ENCODE measurements at regions not wholly inside any gene's neighbourhood (a gene's known extent, or its start where the extent isn't known, plus 50 kb on each side); places are given as distances from the start of the nearest gene placed in this dataset.

DNA sequence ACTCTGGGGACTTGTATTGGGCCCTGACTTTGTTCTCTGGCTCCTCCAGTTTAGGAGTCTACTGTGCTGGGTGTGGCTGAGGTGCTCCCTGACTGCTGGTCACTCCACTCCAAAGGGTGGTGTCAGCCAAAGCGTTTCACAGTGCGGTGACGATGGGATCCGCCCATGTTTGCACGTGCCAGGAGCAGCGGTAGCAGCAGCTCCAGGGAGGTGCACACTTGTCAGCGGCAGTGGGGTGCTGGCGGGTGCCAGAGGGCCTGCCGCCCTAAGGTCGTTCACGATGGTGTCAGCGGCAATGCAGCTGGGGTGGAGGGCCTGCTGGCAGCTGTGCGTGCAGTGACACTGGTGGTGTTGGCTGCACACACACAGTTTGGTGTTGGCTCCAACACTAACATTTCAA lies 268.5 kb upstream of the AKR1E2 start:
- no peak overlapping the region for H3K4me3 Mint-ChIP-seq
- H3K4me1 Mint-ChIP-seq, result no peaks in the 10 kb centered on the region
- POLR2A ChIA-PET, result no interaction called here
- ATAC-seq, result no peak
- H3K27ac Mint-ChIP-seq, result no peak overlapping the region
- peaks cover 0 to 7% (median 2%) of the 10 kb centered on the region in 5 donors for H3K27me3 Mint-ChIP-seq
- DNase-seq, result no peak
- peaks cover 0 to 9% (median 1%) of the 10 kb centered on the region in 3 donors for H3K36me3 Mint-ChIP-seq
- peaks cover 0 to 18% (median 5%) of the 10 kb centered on the region in 9 donors for H3K9me3 Mint-ChIP-seq

- peaks cover 0 to 4% (median 0%) of the 10 kb centered on the region in 5 donors for H3K27me3 Mint-ChIP-seq
- peaks cover 0 to 9% (median 1%) of the 10 kb centered on the region in 3 donors for H3K36me3 Mint-ChIP-seq
- POLR2A ChIA-PET, result no interaction called here
- ATAC-seq, result no peak
- H3K4me3 Mint-ChIP-seq, result no peak overlapping the region
- no peak overlapping the region for H3K27ac Mint-ChIP-seq
- peaks cover 0 to 13% (median 4%) of the 10 kb centered on the region in 9 donors for H3K9me3 Mint-ChIP-seq
- no peak for DNase-seq
- H3K4me1 Mint-ChIP-seq, result no peaks in the 10 kb centered on the region
Measured at GRCh38 chr10:4556527-4556926, 269.5 kb upstream of the AKR1E2 start.

DNA sequence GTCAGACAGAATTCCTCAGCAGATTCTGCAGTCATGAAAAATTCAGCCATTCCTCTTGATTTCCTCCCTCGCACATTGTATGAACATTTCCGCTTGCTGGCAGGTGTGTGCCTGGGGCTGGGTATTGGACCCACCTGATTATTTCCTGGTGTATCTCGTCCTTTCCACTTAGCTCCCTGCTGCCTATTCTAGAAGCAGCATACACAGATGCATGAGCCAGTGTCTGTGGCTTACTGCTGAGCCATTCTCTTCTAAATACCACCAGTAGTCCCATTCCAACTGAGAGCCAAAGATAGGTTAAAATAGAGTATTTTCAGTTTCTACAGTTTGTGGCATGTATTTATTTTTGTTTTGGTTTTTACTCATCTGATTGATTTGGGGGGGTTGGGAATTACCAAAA lies 270.1 kb upstream of the AKR1E2 start:
- no peak overlapping the region for H3K27ac Mint-ChIP-seq
- no peaks in the 10 kb centered on the region for H3K4me1 Mint-ChIP-seq
- no peak overlapping the region for H3K4me3 Mint-ChIP-seq
- POLR2A ChIA-PET, result no interaction called here
- peaks cover 0 to 4% (median 0%) of the 10 kb centered on the region in 5 donors for H3K27me3 Mint-ChIP-seq
- H3K9me3 Mint-ChIP-seq, result peaks cover 0 to 9% (median 4%) of the 10 kb centered on the region in 9 donors
- peaks cover 0 to 7% (median 1%) of the 10 kb centered on the region in 3 donors for H3K36me3 Mint-ChIP-seq
- ATAC-seq (no peak), DNase-seq (no peak)

- Mint-ChIP-seq H3K9me3 (no peaks in the 10 kb centered on the region), H3K36me3 (no peaks in the 10 kb centered on the region), H3K27me3 (peaks cover 14 to 26% (median 18%) of the 10 kb centered on the region in 5 donors), H3K27ac (no peak overlapping the region), H3K4me1 (no peaks in the 10 kb centered on the region), H3K4me3 (no peak overlapping the region)
- DNase-seq (no peak), ATAC-seq (no peak)
- POLR2A ChIA-PET, result no interaction called here
Measured at GRCh38 chr10:4549139-4549653, 276.8 kb upstream of the AKR1E2 start.

- Mint-ChIP-seq H3K9me3 (no peaks in the 10 kb centered on the region), H3K4me1 (no peaks in the 10 kb centered on the region), H3K36me3 (no peaks in the 10 kb centered on the region), H3K4me3 (no peak overlapping the region), H3K27me3 (peaks cover 12 to 32% (median 18%) of the 10 kb centered on the region in 5 donors), H3K27ac (no peak overlapping the region)
- no peak for ATAC-seq
- DNase-seq, result no peak
- POLR2A ChIA-PET, result no interaction called here
Measured at GRCh38 chr10:4546931-4547330, 279.1 kb upstream of the AKR1E2 start.

DNA sequence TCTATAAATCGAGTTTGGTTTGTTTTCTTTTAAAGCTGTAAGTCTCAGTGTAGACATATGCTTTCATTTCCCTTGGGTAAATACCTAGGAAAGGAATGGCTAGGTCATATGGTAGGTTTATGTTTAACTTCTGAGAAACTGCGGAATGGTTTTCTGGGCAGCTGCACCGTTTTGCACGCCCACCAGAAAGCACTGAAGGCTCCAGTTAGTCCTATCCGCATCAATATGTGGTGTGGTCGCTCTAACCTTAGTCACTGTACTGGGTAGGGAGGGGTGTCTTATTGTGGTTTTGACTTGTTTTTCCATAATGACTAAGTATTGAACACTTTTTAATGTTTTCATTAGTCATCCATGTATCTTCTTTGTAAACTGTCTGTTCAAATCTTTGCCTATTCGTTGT lies 279.5 kb upstream of the AKR1E2 start:
- H3K9me3 Mint-ChIP-seq, result no peaks in the 10 kb centered on the region
- H3K4me1 Mint-ChIP-seq, result no peaks in the 10 kb centered on the region
- no peak overlapping the region for H3K27ac Mint-ChIP-seq
- H3K4me3 Mint-ChIP-seq, result no peak overlapping the region
- H3K27me3 Mint-ChIP-seq, result peaks cover 12 to 32% (median 18%) of the 10 kb centered on the region in 5 donors
- ATAC-seq, result no peak
- no peaks in the 10 kb centered on the region for H3K36me3 Mint-ChIP-seq
- POLR2A ChIA-PET, result no interaction called here
- no peak for DNase-seq

DNA sequence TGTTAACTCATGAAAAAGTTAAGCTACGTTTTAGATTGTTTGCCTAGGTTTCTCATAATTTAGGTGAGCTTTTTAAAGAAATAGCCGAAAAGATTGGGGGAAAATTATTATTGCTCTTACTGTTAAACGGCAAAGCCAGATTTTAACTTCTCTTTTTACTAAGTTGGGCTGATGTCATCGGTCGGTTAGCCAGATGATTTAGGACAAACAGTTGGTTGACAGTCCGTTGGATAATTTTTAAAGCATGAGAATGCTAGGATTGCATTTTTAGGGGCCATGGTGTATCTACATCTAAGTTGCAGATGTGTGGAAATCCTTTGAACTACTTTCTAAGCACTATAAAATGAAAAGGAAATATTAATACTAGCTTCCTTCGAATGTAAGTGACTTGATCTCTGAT lies 280.9 kb upstream of the AKR1E2 start:
- no peak overlapping the region for H3K4me3 Mint-ChIP-seq
- DNase-seq (no peak), ATAC-seq (no peak)
- H3K27me3 Mint-ChIP-seq, result peaks cover 12 to 32% (median 18%) of the 10 kb centered on the region in 5 donors
- H3K4me1 Mint-ChIP-seq, result no peaks in the 10 kb centered on the region
- POLR2A ChIA-PET, result no interaction called here
- no peak overlapping the region for H3K27ac Mint-ChIP-seq
- H3K36me3 Mint-ChIP-seq, result no peaks in the 10 kb centered on the region
- peaks cover 0 to 2% (median 0%) of the 10 kb centered on the region in 9 donors for H3K9me3 Mint-ChIP-seq

GRCh38 chr10:4543938-4544533 lies 282.0 kb upstream of the AKR1E2 start:
- POLR2A ChIA-PET, result no interaction called here
- Mint-ChIP-seq H3K27me3 (peaks cover 12 to 32% (median 15%) of the 10 kb centered on the region in 5 donors), H3K4me3 (no peak overlapping the region)

GRCh38 chr10:4541292-4541691 lies 284.7 kb upstream of the AKR1E2 start:
- no peak overlapping the region for H3K27ac Mint-ChIP-seq
- no peak for ATAC-seq
- H3K4me3 Mint-ChIP-seq, result no peak overlapping the region
- H3K4me1 Mint-ChIP-seq, result no peaks in the 10 kb centered on the region
- peaks cover 0 to 21% (median 5%) of the 10 kb centered on the region in 9 donors for H3K9me3 Mint-ChIP-seq
- H3K36me3 Mint-ChIP-seq, result no peaks in the 10 kb centered on the region
- no peak for DNase-seq
- POLR2A ChIA-PET, result no interaction called here
- H3K27me3 Mint-ChIP-seq, result peaks cover 8 to 24% (median 12%) of the 10 kb centered on the region in 5 donors

More at GRCh38 chr10:4543938-4544533, 282.0 kb upstream of the AKR1E2 start:
- Mint-ChIP-seq H3K4me1 (no peaks in the 10 kb centered on the region), H3K27ac (no peak overlapping the region), H3K36me3 (no peaks in the 10 kb centered on the region), H3K9me3 (peaks cover 0 to 4% (median under 1%) of the 10 kb centered on the region in 9 donors)
- no peak for DNase-seq
- no peak for ATAC-seq

- Mint-ChIP-seq H3K36me3 (no peaks in the 10 kb centered on the region), H3K27ac (no peak overlapping the region), H3K4me3 (no peak overlapping the region), H3K9me3 (peaks cover 0 to 25% (median 5%) of the 10 kb centered on the region in 9 donors), H3K27me3 (peaks cover 0 to 5% (median 0%) of the 10 kb centered on the region in 5 donors), H3K4me1 (no peaks in the 10 kb centered on the region)
- DNase-seq (no peak), ATAC-seq (no peak)
- POLR2A ChIA-PET, result no interaction called here
Measured at GRCh38 chr10:4538016-4538415, 288.0 kb upstream of the AKR1E2 start.

DNA sequence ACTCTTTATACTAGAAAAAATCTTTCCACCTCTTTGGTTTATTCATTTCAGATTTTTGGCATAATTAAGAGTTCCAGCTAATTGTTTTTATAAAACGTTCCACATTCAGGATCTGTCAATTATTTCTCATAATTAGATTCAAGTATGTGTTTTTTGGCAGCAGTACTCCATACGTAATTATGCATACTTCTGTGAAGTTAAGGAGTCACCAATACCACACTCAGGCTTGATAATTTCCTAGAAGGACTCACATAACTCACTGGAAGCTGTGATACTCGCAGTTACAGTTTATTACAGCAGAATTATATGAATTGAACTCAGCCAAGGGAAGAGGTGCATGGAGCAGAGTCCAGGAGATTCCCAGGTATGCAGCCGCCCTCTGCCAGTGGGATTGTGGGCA lies 290.5 kb upstream of the AKR1E2 start:
- H3K9me3 Mint-ChIP-seq, result peaks cover 0 to 25% (median 4%) of the 10 kb centered on the region in 9 donors
- H3K4me1 Mint-ChIP-seq, result no peaks in the 10 kb centered on the region
- POLR2A ChIA-PET, result no interaction called here
- no peak overlapping the region for H3K27ac Mint-ChIP-seq
- peaks cover 0 to 5% (median 2%) of the 10 kb centered on the region in 5 donors for H3K27me3 Mint-ChIP-seq
- H3K36me3 Mint-ChIP-seq, result no peaks in the 10 kb centered on the region
- ATAC-seq (no peak), DNase-seq (no peak)
- no peak overlapping the region for H3K4me3 Mint-ChIP-seq

DNA sequence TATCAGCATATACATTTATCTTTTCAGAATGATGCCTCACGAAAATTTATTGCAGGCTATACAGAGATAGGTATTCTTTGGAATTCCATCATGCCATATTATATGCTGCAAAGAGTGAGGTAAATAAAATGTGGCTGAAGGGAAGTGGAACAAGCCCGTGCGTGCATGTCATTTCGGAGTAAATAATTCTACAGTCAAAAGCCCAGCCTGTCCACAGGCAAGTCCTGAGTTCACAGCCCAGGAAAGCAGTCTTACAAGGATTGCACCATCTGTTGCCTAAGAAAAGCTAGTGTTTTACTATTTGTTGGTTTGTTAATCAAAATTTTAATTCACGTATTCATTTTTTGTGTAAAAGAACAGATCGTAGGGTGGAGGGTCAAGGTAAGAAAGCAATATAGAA lies 292.4 kb upstream of the AKR1E2 start:
- POLR2A ChIA-PET, result no interaction called here

GRCh38 chr10:4532976-4533375 lies 293.0 kb upstream of the AKR1E2 start:
- peaks cover 0 to 17% (median 2%) of the 10 kb centered on the region in 9 donors for H3K9me3 Mint-ChIP-seq
- no peak for DNase-seq
- no peaks in the 10 kb centered on the region for H3K4me1 Mint-ChIP-seq
- H3K36me3 Mint-ChIP-seq, result no peaks in the 10 kb centered on the region
- no peak overlapping the region for H3K4me3 Mint-ChIP-seq
- H3K27me3 Mint-ChIP-seq, result peaks cover 3 to 10% (median 4%) of the 10 kb centered on the region in 5 donors
- POLR2A ChIA-PET, result no interaction called here
- no peak for ATAC-seq
- no peak overlapping the region for H3K27ac Mint-ChIP-seq

More for the DNA sequence above, 292.4 kb upstream of the AKR1E2 start:
- ATAC-seq (no peak), DNase-seq (no peak)
- H3K4me3 Mint-ChIP-seq, result no peak overlapping the region
- H3K4me1 Mint-ChIP-seq, result no peaks in the 10 kb centered on the region
- peaks cover 0 to 20% (median 2%) of the 10 kb centered on the region in 9 donors for H3K9me3 Mint-ChIP-seq
- no peaks in the 10 kb centered on the region for H3K36me3 Mint-ChIP-seq
- H3K27ac Mint-ChIP-seq, result no peak overlapping the region
- H3K27me3 Mint-ChIP-seq, result peaks cover 2 to 10% (median 3%) of the 10 kb centered on the region in 5 donors

DNA sequence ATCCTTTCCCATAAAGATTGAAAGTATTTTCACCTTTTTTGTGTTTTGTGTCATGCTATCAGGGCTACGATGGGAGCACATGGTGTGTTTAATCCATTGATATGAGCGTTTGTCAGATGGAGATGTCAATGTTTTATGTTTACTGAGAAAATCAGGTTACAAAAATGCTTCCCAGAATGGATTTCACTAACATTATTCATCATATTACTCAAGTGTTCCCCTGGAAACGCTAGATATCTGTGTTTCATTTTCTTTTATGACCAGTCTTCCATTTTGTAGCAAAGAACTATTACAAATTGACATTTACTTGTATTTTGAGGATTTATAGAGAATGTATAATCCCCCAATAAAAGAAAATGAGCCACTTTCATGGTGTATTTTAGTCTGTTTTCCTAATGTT lies 293.5 kb upstream of the AKR1E2 start:
- Mint-ChIP-seq H3K4me1 (no peaks in the 10 kb centered on the region), H3K4me3 (no peak overlapping the region), H3K9me3 (peaks cover 0 to 12% (median 2%) of the 10 kb centered on the region in 9 donors), H3K27me3 (peaks cover 3 to 10% (median 4%) of the 10 kb centered on the region in 5 donors), H3K36me3 (no peaks in the 10 kb centered on the region), H3K27ac (no peak overlapping the region)
- POLR2A ChIA-PET, result no interaction called here
- ATAC-seq (no peak), DNase-seq (no peak)

Data from naive thymus-derived CD8-positive, alpha-beta T cell (primary cell).